Activated T-cell treated with anti-CD3 and anti-CD28 coated beads for 4 hours (primary cell): ENCODE measurements at regions not wholly inside any gene's neighbourhood (a gene's known extent, or its start where the extent isn't known, plus 50 kb on each side); places are given as distances from the start of the nearest gene placed in this dataset.
"Not testable (repeated sequence)": the region's sequence is repeated elsewhere in the genome, so short reads cannot be mapped to it uniquely, and the experiment has no call there.

Source experiments
- DNase-seq: peaks from one replicate; pipeline ENCODE4 v3.0.0-alpha.2; 2020

GRCh38 chr2:12515871-12516270 lies 200.9 kb upstream of the TRIB2 start:
- no peak for DNase-seq

GRCh38 chr2:12533337-12534005 lies 183.3 kb upstream of the TRIB2 start:
- no peak for DNase-seq

- DNase-seq: no peak
Observed at GRCh38 chr2:12534646-12535263, 182.0 kb upstream of the TRIB2 start.

DNA sequence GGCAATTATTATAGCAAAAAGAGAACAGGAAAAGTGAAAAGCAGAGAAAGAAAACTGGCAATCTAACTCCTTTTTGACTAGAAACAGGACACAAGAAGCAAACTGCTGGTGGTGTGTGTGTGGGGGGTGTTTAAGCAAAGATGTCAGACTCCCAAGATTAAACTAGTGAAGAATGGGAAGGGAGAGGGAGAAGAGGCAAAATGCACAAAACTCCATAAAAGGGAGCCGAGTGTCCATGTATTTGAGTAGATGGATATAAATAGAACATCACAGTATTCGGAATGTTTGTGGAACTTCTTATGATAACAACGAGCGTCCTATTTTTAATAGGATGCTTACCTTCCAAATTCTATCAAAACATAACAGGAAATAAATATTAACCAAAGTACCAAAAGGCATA lies 179.8 kb upstream of the TRIB2 start:
- DNase-seq: no peak

- no peak for DNase-seq
Observed at GRCh38 chr2:12538138-12538694, 178.5 kb upstream of the TRIB2 start.

DNA sequence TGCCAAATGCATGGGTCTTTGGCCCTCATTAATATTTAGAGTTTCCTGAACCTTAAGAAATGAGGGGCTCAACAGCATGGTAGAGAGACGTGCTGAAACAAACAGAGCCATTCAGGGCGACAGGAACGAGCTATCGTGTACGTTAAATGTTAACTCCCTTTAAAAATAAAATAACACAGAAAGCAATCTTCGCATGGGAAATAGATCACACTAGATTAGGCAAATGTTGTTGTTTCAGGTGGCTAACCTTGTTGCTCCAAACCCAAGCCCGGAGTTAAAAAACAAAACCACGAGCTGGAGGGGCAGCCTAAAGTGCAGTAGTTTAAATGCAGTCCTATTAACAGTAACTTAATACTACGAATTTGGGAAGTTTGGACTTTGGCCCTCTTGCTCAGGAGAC lies 177.4 kb upstream of the TRIB2 start:
- no peak for DNase-seq

GRCh38 chr2:12539776-12540562 lies 176.8 kb upstream of the TRIB2 start:
- no peak for DNase-seq

GRCh38 chr2:12543076-12543977 lies 173.4 kb upstream of the TRIB2 start:
- no peak for DNase-seq

- DNase-seq: no peak
Observed at GRCh38 chr2:12543978-12544558, 172.7 kb upstream of the TRIB2 start.

- no peak for DNase-seq
Observed at GRCh38 chr2:12547566-12548170, 169.1 kb upstream of the TRIB2 start.

DNA sequence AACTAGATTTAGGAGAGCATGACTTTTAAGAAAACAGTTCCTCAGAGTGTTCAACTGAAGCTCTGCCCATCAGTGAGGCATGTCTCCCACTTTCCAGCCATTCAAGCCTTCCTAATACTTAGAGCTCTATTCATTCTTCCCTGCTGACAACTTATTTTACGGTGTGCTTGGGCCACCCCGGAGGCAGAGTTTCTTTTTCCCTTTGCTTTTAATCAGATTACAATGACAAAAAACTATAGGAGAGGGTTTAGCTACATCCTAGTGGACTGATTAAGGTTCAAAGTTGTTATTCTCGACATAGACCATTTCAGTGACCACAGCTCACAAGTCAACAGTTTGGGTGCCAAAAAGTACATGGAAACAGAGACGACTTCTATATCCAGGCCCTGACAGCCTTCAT lies 167.8 kb upstream of the TRIB2 start:
- no peak for DNase-seq

DNA sequence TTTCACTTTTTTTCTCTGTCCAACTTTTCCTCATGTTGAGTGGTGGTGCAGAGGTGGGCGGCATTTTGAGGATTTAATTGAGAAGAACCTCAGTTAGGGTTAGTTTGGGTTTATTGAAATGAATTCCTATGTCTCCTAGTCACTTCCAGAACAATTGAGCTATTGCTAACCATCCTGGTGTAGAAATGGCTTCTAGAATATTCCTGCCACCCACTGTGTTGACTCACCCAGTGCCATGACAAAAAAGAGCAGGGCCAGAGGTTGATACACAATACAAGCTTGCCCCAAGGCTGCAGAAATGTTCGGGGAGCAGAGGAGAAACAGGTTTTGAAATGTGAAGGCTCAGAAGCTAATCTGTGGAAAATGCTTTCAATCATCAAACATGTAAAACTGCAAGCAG lies 167.1 kb upstream of the TRIB2 start:
- DNase-seq: no peak

GRCh38 chr2:12552092-12552491 lies 164.6 kb upstream of the TRIB2 start:
- DNase-seq: no peak

GRCh38 chr2:12554224-12555011 lies 162.3 kb upstream of the TRIB2 start:
- DNase-seq: no peak

GRCh38 chr2:12555012-12555645 lies 161.6 kb upstream of the TRIB2 start:
- no peak for DNase-seq

- DNase-seq: no peak
Observed at GRCh38 chr2:12556762-12557161, 160.0 kb upstream of the TRIB2 start.

DNA sequence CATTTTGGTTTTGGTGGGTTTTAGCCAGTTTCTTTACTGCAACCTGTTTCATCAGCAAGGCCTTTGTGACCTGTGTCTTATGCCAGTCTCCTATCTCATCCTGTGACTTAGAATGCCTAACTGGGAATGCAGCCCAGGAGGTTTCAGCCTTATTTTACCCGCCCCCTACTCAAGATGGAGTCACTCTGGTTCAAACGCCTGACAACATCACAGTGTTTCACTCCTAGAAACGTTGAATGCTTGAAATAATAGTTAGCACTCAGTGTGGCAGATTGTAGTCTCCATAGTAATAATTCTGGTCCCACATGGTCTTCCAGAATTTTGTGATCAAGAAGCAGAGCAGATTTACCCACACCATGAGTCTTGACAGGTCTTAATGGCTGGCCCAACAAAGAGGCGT lies 159.0 kb upstream of the TRIB2 start:
- no peak for DNase-seq

DNA sequence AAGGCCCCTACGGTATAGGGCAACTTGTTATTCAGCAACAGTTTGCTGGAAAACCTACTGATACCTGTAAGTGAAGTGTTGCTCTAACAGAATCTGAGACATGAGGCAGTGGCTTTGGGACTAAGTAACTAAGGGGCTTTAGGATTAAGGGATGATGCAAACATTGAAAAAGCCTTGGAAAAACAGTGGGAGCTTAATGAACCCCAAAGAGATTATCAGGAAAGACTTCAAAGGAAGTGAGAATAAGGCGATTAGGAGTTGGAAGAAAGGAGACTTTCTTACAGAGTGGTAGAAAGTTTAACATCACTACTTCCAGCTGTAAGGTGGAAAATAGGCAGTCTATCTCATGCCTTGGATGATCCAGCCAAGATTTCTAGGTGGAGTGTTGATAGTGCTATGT lies 158.2 kb upstream of the TRIB2 start:
- DNase-seq: no peak

GRCh38 chr2:12560618-12561017 lies 156.1 kb upstream of the TRIB2 start:
- DNase-seq: no peak

GRCh38 chr2:12567411-12567810 lies 149.3 kb upstream of the TRIB2 start:
- no peak for DNase-seq

- DNase-seq: not testable (repeated sequence)
Observed at GRCh38 chr2:12569510-12569909, 147.2 kb upstream of the TRIB2 start.
